GM21360 (cell line): ENCODE measurements at regions not wholly inside any gene's neighbourhood (a gene's known extent, or its start where the extent isn't known, plus 50 kb on each side); places are given as distances from the start of the nearest gene placed in this dataset.
A peak's percentile ranks its signal among the peaks of the same experiment; 100 is the strongest.
"Not testable (repeated sequence)": the region's sequence is repeated elsewhere in the genome, so short reads cannot be mapped to it uniquely, and the experiment has no call there.

Experiments
- ATAC-seq: cut with Tn5 transposase; IDR thresholded peaks from one replicate; pipeline ENCODE4 v1.9.1; 2021; ENCODE audit warnings: mild to moderate bottlenecking, moderate library complexity; ENCODE audit not compliant: unreplicated experiment

- ATAC-seq, result no peak
Measured at GRCh38 chr2:195118276-195118675, 538.8 kb upstream of the SLC39A10 start.

- ATAC-seq, result no peak
Measured at GRCh38 chr2:195117011-195117410, 540.0 kb upstream of the SLC39A10 start.

GRCh38 chr2:195115738-195116137 is 541.3 kb upstream of the SLC39A10 start:
- ATAC-seq, result no peak

GRCh38 chr2:195108182-195108581 is 548.8 kb upstream of the SLC39A10 start:
- no peak for ATAC-seq

GRCh38 chr2:195106681-195107380 is 550.2 kb upstream of the SLC39A10 start:
- no peak for ATAC-seq

- ATAC-seq, result no peak
Measured at GRCh38 chr2:195105581-195105980, 551.4 kb upstream of the SLC39A10 start.

- no peak for ATAC-seq
Measured at GRCh38 chr2:195094330-195094729, 562.7 kb upstream of the SLC39A10 start.

- no peak for ATAC-seq
Measured at GRCh38 chr2:195092341-195092740, 564.7 kb upstream of the SLC39A10 start.

- not testable (repeated sequence) for ATAC-seq
Measured at GRCh38 chr2:195072806-195073205, 584.2 kb upstream of the SLC39A10 start.

GRCh38 chr2:195057001-195057400 is 600.0 kb upstream of the SLC39A10 start:
- no peak for ATAC-seq

GRCh38 chr2:195055996-195056395 is 601.0 kb upstream of the SLC39A10 start:
- no peak for ATAC-seq

- no peak for ATAC-seq
Measured at GRCh38 chr2:195051401-195051800, 605.6 kb upstream of the SLC39A10 start.

GRCh38 chr2:195049372-195050031 is 607.5 kb upstream of the SLC39A10 start:
- peak; percentile 73 for ATAC-seq

GRCh38 chr2:195047955-195048354 is 609.1 kb upstream of the SLC39A10 start:
- no peak for ATAC-seq

- no peak for ATAC-seq
Measured at GRCh38 chr2:195044801-195045200, 612.2 kb upstream of the SLC39A10 start.

GRCh38 chr2:195038153-195038552 is 618.9 kb upstream of the SLC39A10 start:
- ATAC-seq, result no peak

GRCh38 chr2:195037045-195037444 is 620.0 kb upstream of the SLC39A10 start:
- ATAC-seq, result no peak

- ATAC-seq, result no peak
Measured at GRCh38 chr2:195031411-195031810, 625.6 kb upstream of the SLC39A10 start.

GRCh38 chr2:195029804-195030654 is 627.0 kb upstream of the SLC39A10 start:
- ATAC-seq, result no peak

- ATAC-seq, result no peak
Measured at GRCh38 chr2:195027947-195028346, 629.1 kb upstream of the SLC39A10 start.

- ATAC-seq, result no peak
Measured at GRCh38 chr2:195026261-195026660, 630.8 kb upstream of the SLC39A10 start.

GRCh38 chr2:195022508-195022830 is 634.6 kb upstream of the SLC39A10 start:
- no peak for ATAC-seq
